ENCODE measurements at regions not wholly inside any gene's neighbourhood (a gene's known extent, or its start where the extent isn't known, plus 50 kb on each side); places are given as distances from the start of the nearest gene placed in this dataset.
"Not testable (repeated sequence)": the region's sequence is repeated elsewhere in the genome, so short reads cannot be mapped to it uniquely, and the experiment has no call there.

DNA sequence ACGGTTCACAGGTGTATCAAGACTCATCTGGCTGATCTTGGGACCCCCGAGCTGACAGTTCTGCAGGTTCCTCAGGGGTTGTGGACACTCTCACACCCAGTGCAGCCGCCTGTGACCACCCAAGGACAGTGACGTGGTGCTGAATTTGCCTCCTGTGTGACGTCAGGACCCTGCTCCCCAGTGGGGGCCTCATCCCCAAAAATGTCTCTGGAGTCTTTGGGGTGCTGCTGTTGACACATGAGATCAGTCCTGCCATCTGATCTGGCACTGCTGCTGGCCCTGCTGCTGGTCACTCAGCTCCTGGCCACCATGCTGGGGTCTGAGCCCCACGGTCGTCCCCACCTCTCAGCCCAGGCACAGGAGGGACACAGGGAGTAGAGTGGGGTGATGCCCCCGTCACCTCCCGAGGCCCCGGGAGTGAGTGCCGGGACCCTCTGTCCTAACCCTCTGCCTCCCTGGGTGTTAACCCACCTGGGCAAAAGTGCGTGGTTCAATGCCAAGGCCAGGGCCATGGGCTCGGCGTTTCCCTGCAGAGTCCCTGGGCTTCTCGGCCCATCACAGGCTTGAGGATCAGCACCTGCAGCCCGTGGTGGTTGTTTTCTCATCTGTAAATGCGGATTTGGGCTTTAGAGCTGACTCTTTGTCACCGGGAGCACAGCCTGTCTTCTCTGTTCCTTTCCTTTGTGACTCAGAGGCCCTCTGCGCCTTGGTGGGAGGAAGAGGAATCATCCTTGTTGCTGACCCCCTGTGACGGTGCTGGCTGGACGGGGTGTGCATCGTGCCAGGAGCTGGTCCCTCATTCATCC is 366.0 kb upstream of the SFSWAP start:
- TF ChIP-seq, protein P1, sequence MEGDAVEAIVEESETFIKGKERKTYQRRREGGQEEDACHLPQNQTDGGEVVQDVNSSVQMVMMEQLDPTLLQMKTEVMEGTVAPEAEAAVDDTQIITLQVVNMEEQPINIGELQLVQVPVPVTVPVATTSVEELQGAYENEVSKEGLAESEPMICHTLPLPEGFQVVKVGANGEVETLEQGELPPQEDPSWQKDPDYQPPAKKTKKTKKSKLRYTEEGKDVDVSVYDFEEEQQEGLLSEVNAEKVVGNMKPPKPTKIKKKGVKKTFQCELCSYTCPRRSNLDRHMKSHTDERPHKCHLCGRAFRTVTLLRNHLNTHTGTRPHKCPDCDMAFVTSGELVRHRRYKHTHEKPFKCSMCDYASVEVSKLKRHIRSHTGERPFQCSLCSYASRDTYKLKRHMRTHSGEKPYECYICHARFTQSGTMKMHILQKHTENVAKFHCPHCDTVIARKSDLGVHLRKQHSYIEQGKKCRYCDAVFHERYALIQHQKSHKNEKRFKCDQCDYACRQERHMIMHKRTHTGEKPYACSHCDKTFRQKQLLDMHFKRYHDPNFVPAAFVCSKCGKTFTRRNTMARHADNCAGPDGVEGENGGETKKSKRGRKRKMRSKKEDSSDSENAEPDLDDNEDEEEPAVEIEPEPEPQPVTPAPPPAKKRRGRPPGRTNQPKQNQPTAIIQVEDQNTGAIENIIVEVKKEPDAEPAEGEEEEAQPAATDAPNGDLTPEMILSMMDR (IDR thresholded peaks at IDR 0.05): not testable (repeated sequence)
- TF ChIP-seq POLR2A (IDR thresholded peaks at IDR 0.05): not testable (repeated sequence)

Measured in esophagus squamous epithelium (tissue), 4 donors.